ENCODE measurements at regions not wholly inside any gene's neighbourhood (a gene's known extent, or its start where the extent isn't known, plus 50 kb on each side); places are given as distances from the start of the nearest gene placed in this dataset.

GRCh38 chr17:74097450-74098135 is 105.9 kb upstream of the RPL38 start:
- DNase-seq: no peak

- no peak for DNase-seq
These were observed 105.1 kb upstream of the RPL38 start for GRCh38 chr17:74098136-74099024.

- DNase-seq: peak; percentile 58
These were observed 103.8 kb upstream of the RPL38 start for GRCh38 chr17:74099442-74100340.

- no peak for DNase-seq
These were observed 98.6 kb upstream of the RPL38 start for GRCh38 chr17:74104921-74105320.

GRCh38 chr17:74107107-74107506 is 96.4 kb upstream of the RPL38 start:
- no peak for DNase-seq

- no peak for DNase-seq
These were observed 95.3 kb upstream of the RPL38 start for GRCh38 chr17:74108126-74108705.

GRCh38 chr17:74110467-74110866 is 93.0 kb upstream of the RPL38 start:
- peak; percentile 32 for DNase-seq

GRCh38 chr17:74113326-74113725 is 90.2 kb upstream of the RPL38 start:
- no peak for DNase-seq

GRCh38 chr17:74113952-74114351 is 89.5 kb upstream of the RPL38 start:
- no peak for DNase-seq

GRCh38 chr17:74114881-74115470 is 88.5 kb upstream of the RPL38 start:
- no peak for DNase-seq

GRCh38 chr17:74115586-74115985 is 87.9 kb upstream of the RPL38 start:
- no peak for DNase-seq

GRCh38 chr17:74116087-74116717 is 87.3 kb upstream of the RPL38 start:
- peak; percentile 37 for DNase-seq

GRCh38 chr17:74117087-74117698 is 86.3 kb upstream of the RPL38 start:
- no peak for DNase-seq

GRCh38 chr17:74117999-74118421 is 85.5 kb upstream of the RPL38 start:
- DNase-seq: no peak

GRCh38 chr17:74118504-74118903 is 85.0 kb upstream of the RPL38 start:
- DNase-seq: no peak

- DNase-seq: no peak
These were observed 84.4 kb upstream of the RPL38 start for GRCh38 chr17:74119049-74119580.

- DNase-seq: no peak
These were observed 83.5 kb upstream of the RPL38 start for GRCh38 chr17:74119965-74120364.

GRCh38 chr17:74123350-74123749 is 80.1 kb upstream of the RPL38 start:
- DNase-seq: no peak

- no peak for DNase-seq
These were observed 79.5 kb upstream of the RPL38 start for GRCh38 chr17:74123866-74124444.

- DNase-seq: peak; percentile 5
These were observed 78.3 kb upstream of the RPL38 start for GRCh38 chr17:74125156-74125555.
